Stimulated activated CD8-positive, alpha-beta memory T cell treated with anti-CD3 and anti-CD28 coated beads, Interleukin-7, amount 100 ng/mL, for 48 hours (primary cell): ENCODE measurements at regions not wholly inside any gene's neighbourhood (a gene's known extent, or its start where the extent isn't known, plus 50 kb on each side); places are given as distances from the start of the nearest gene placed in this dataset.

Experiments used
- DNase-seq, 2 donors: peaks; one replicate each; pipeline ENCODE4 v3.0.0-alpha.2; 2020; ENCODE audit warnings: low read depth in 1 of 2; ENCODE audit errors: extremely low read depth in 1 of 2

GRCh38 chr6:115728171-115728570, 332.5 kb downstream of the FRK start:
- no peak for DNase-seq

GRCh38 chr6:115721564-115721963, 339.1 kb downstream of the FRK start:
- DNase-seq = no peak

- DNase-seq = no peak
Measured at GRCh38 chr6:115720900-115721299, 339.8 kb downstream of the FRK start.

- DNase-seq = no peak
Measured at GRCh38 chr6:115717472-115717871, 343.2 kb downstream of the FRK start.

GRCh38 chr6:115717062-115717461, 343.6 kb downstream of the FRK start:
- DNase-seq = no peak

GRCh38 chr6:115712291-115712961, 348.3 kb downstream of the FRK start:
- DNase-seq = no peak

GRCh38 chr6:115708850-115709249, 351.8 kb downstream of the FRK start:
- DNase-seq = no peak

GRCh38 chr6:115706981-115707380, 353.7 kb downstream of the FRK start:
- DNase-seq = no peak

GRCh38 chr6:115706324-115706723, 354.4 kb downstream of the FRK start:
- no peak for DNase-seq

- DNase-seq = no peak
Measured at GRCh38 chr6:115704028-115704427, 356.7 kb downstream of the FRK start.

GRCh38 chr6:115691433-115691832, 369.3 kb downstream of the FRK start:
- no peak for DNase-seq

- DNase-seq = no peak
Measured at GRCh38 chr6:115690854-115691253, 369.8 kb downstream of the FRK start.

- DNase-seq = no peak
Measured at GRCh38 chr6:115681978-115682775, 378.5 kb downstream of the FRK start.

GRCh38 chr6:115680621-115681020, 380.1 kb downstream of the FRK start:
- DNase-seq = no peak

GRCh38 chr6:115677198-115677597, 383.5 kb downstream of the FRK start:
- no peak for DNase-seq

- no peak for DNase-seq
Measured at GRCh38 chr6:115675443-115675842, 385.2 kb downstream of the FRK start.

- no peak for DNase-seq
Measured at GRCh38 chr6:115668781-115669180, 391.9 kb downstream of the FRK start.

GRCh38 chr6:115668211-115668610, 392.5 kb downstream of the FRK start:
- no peak for DNase-seq

GRCh38 chr6:115667478-115668026, 393.1 kb downstream of the FRK start:
- no peak for DNase-seq

- no peak for DNase-seq
Measured at GRCh38 chr6:115666997-115667396, 393.7 kb downstream of the FRK start.

GRCh38 chr6:115665310-115665709, 395.4 kb downstream of the FRK start:
- no peak for DNase-seq

- no peak for DNase-seq
Measured at GRCh38 chr6:115663681-115664080, 397.0 kb downstream of the FRK start.
